ENCODE measurements at regions not wholly inside any gene's neighbourhood (a gene's known extent, or its start where the extent isn't known, plus 50 kb on each side); places are given as distances from the start of the nearest gene placed in this dataset.

DNA sequence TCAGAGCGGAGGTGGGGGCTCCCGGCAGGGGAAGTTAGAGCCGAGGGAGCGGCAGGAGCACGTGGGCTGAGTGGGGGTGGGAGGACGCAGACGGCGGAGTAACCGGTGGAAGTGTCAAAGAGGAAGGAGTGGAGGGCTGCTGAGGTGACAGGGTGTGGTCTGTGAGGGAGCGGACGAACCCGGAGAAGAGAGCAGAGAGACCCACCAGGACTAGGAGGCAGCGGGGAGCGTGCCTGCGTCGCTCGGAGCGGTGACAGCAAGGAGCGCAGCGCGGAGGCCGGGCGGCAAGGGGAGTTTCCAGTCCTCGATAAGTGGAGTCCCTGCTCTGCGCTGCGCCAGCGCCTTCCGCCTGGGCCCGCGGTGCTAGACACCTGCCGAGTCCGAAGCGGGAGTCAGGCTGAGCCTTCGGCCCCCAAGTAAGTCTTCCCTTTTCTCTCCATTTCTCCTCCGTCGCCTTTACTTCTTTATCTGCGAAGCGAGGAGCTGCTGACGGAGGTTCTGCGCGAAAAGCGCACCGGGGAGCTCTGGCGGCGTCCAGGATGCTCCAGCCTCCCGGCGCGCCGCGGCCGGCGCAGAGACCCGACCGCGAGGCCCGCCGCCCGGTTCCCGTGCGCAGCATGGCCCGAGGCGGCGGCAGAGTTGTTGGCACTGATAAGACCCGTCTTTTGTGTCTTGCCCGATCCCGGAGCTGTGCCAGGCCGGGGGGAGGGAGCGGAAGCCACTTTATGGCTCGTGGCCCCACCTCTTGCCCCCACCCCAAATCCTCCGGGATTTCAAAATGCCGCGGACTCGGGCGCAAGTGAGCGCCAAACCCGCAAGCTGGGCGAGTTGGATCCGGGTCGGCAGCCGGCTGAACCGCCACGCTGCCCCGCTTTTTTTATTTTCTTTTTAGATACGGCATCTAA, 533.0 kb upstream of the SEMA6D start:
- TF ChIP-seq, protein P1, sequence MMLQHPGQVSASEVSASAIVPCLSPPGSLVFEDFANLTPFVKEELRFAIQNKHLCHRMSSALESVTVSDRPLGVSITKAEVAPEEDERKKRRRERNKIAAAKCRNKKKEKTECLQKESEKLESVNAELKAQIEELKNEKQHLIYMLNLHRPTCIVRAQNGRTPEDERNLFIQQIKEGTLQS (IDR thresholded peaks at IDR 0.05; ENCODE audit: borderline replicate concordance, extremely low read depth, low read depth, low read length): no peak
- TF ChIP-seq, protein P2, sequence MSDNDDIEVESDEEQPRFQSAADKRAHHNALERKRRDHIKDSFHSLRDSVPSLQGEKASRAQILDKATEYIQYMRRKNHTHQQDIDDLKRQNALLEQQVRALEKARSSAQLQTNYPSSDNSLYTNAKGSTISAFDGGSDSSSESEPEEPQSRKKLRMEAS (IDR thresholded peaks at IDR 0.05; ENCODE audit: low read depth, low read length): no peak
- TF ChIP-seq ZNF274 (IDR thresholded peaks at IDR 0.05; ENCODE audit: insufficient read depth, insufficient read length): no peak
- TF ChIP-seq HCFC1 (IDR thresholded peaks at IDR 0.05; ENCODE audit: low read length): no peak
- TF ChIP-seq, protein P3, sequence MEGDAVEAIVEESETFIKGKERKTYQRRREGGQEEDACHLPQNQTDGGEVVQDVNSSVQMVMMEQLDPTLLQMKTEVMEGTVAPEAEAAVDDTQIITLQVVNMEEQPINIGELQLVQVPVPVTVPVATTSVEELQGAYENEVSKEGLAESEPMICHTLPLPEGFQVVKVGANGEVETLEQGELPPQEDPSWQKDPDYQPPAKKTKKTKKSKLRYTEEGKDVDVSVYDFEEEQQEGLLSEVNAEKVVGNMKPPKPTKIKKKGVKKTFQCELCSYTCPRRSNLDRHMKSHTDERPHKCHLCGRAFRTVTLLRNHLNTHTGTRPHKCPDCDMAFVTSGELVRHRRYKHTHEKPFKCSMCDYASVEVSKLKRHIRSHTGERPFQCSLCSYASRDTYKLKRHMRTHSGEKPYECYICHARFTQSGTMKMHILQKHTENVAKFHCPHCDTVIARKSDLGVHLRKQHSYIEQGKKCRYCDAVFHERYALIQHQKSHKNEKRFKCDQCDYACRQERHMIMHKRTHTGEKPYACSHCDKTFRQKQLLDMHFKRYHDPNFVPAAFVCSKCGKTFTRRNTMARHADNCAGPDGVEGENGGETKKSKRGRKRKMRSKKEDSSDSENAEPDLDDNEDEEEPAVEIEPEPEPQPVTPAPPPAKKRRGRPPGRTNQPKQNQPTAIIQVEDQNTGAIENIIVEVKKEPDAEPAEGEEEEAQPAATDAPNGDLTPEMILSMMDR (IDR thresholded peaks at IDR 0.05 in 2 of 3, conservative IDR thresholded peaks at IDR 0.05 in 1 of 3; ENCODE audit: control insufficient read depth in 2 of 3, extremely low read depth in 1 of 3, insufficient read depth in 1 of 3, low read depth in 3 of 3, low read length in 3 of 3): no peak
- TF ChIP-seq POLR2AphosphoS5 (IDR thresholded peaks at IDR 0.05; ENCODE audit: low read length): no peak
- TF ChIP-seq HDAC6 (IDR thresholded peaks at IDR 0.05; ENCODE audit: unreplicated experiment): no peak
- no peak for TF ChIP-seq DPF2 (IDR thresholded peaks at IDR 0.05)
- no peak for TF ChIP-seq NR2C2 (IDR thresholded peaks at IDR 0.05; ENCODE audit: borderline replicate concordance, control insufficient read depth, insufficient read length, low read depth)
- TF ChIP-seq NR2F1 (conservative IDR thresholded peaks at IDR 0.05): no peak
- TF ChIP-seq CEBPB (IDR thresholded peaks at IDR 0.05; ENCODE audit: borderline replicate concordance in 1 of 2, low read depth in 2 of 2, low read length in 2 of 2): no peak
- no peak for TF ChIP-seq BHLHE40 (IDR thresholded peaks at IDR 0.05; ENCODE audit: borderline replicate concordance in 1 of 2, low read depth in 2 of 2, low read length in 1 of 2)

Data from GM12878 (cell line).